Osteoblast (primary cell): ENCODE measurements at regions not wholly inside any gene's neighbourhood (a gene's known extent, or its start where the extent isn't known, plus 50 kb on each side); places are given as distances from the start of the nearest gene placed in this dataset.

Experiments used
- DNase-seq: peaks from one replicate; pipeline ENCODE4 v3.0.0; 2011; ENCODE audit warnings: low spot score, mixed read lengths; ENCODE audit not compliant: insufficient read length; ENCODE audit errors: missing footprints
- H2AFZ ChIP-seq: 2 replicates; pipeline ENCODE4 v1.6.0; 2011; ENCODE audit warnings: mild to moderate bottlenecking, low read length
- H3K27ac ChIP-seq: 2 replicates; pipeline ENCODE4 v1.5.1; 2011; ENCODE audit warnings: mild to moderate bottlenecking, low read depth, low read length, moderate library complexity
- H3K27me3 ChIP-seq: 2 replicates; pipeline ENCODE4 v1.6.0; 2012; ENCODE audit warnings: mild to moderate bottlenecking, control low read depth, inconsistent platforms, low read length, moderate library complexity; ENCODE audit not compliant: insufficient read depth
- H3K36me3 ChIP-seq: 2 replicates; pipeline ENCODE4 v1.5.1; 2011; ENCODE audit warnings: mild to moderate bottlenecking, low read length, control low read depth, moderate library complexity; ENCODE audit not compliant: insufficient read depth
- H3K4me1 ChIP-seq: 2 replicates; pipeline ENCODE4 v1.5.1; 2011; ENCODE audit warnings: mild to moderate bottlenecking, low read length, control low read depth, moderate library complexity; ENCODE audit not compliant: insufficient read depth
- H3K4me2 ChIP-seq: 2 replicates; pipeline ENCODE4 v1.6.0; 2011; ENCODE audit warnings: mild to moderate bottlenecking, low read length; ENCODE audit not compliant: insufficient read depth
- H3K4me3 ChIP-seq: fragments of 200-600 bp; sonication (generic); 3 replicates; pipeline ENCODE4 v1.5.1; 2012; ENCODE audit warnings: mild to moderate bottlenecking, low read length, inconsistent platforms; ENCODE audit not compliant: insufficient read depth
- H3K79me2 ChIP-seq: 2 replicates; pipeline ENCODE4 v1.6.0; 2012; ENCODE audit warnings: mild to moderate bottlenecking, low read length, control low read depth, inconsistent platforms; ENCODE audit not compliant: insufficient read depth
- H3K9me3 ChIP-seq: 2 replicates; pipeline ENCODE4 v1.5.1; 2011; ENCODE audit warnings: low read depth, low read length, control low read depth
- H4K20me1 ChIP-seq: 2 replicates; pipeline ENCODE4 v1.6.0; 2012; ENCODE audit warnings: mild to moderate bottlenecking, low read length, control low read depth; ENCODE audit not compliant: insufficient read depth
- CTCF ChIP-seq: IDR thresholded peaks from 2 replicates; pipeline ENCODE4 v1.5.1; 2011; ENCODE audit warnings: mild to moderate bottlenecking, low read depth, low read length, moderate library complexity; ENCODE audit errors: extremely low read depth

- no peak for DNase-seq
- H4K20me1 ChIP-seq: no peaks in the 10 kb centered on the region
- TF ChIP-seq CTCF: no peak
- H3K27ac ChIP-seq: no peak overlapping the region
- H2AFZ ChIP-seq: no peak overlapping the region
- H3K27me3 ChIP-seq: no peaks in the 10 kb centered on the region
- H3K4me3 ChIP-seq: no peak overlapping the region
- peaks cover 5% of the 10 kb centered on the region for H3K9me3 ChIP-seq
- no peaks in the 10 kb centered on the region for H3K36me3 ChIP-seq
- H3K4me1 ChIP-seq: no peaks in the 10 kb centered on the region
- H3K79me2 ChIP-seq: no peaks in the 10 kb centered on the region
- no peak overlapping the region for H3K4me2 ChIP-seq
These were observed 897.8 kb downstream of the EPHA7 start for GRCh38 chr6:92521553-92521952.

- H3K4me1 ChIP-seq: no peaks in the 10 kb centered on the region
- DNase-seq: no peak
- no peaks in the 10 kb centered on the region for H3K36me3 ChIP-seq
- no peaks in the 10 kb centered on the region for H3K79me2 ChIP-seq
- TF ChIP-seq CTCF: no peak
- no peak overlapping the region for H3K4me3 ChIP-seq
- H3K9me3 ChIP-seq: peaks cover 2% of the 10 kb centered on the region
- H3K27ac ChIP-seq: no peak overlapping the region
- H4K20me1 ChIP-seq: no peaks in the 10 kb centered on the region
- no peak overlapping the region for H2AFZ ChIP-seq
- H3K27me3 ChIP-seq: no peaks in the 10 kb centered on the region
- no peak overlapping the region for H3K4me2 ChIP-seq
These were observed 909.2 kb downstream of the EPHA7 start for GRCh38 chr6:92510137-92510536.

GRCh38 chr6:92507552-92507951 is 911.8 kb downstream of the EPHA7 start:
- no peak for DNase-seq
- no peak overlapping the region for H3K27ac ChIP-seq

GRCh38 chr6:92504509-92504908 is 914.9 kb downstream of the EPHA7 start:
- H3K79me2 ChIP-seq: no peaks in the 10 kb centered on the region
- no peaks in the 10 kb centered on the region for H3K36me3 ChIP-seq
- no peak overlapping the region for H2AFZ ChIP-seq
- H3K27ac ChIP-seq: no peak overlapping the region
- H3K4me3 ChIP-seq: no peak overlapping the region
- no peaks in the 10 kb centered on the region for H4K20me1 ChIP-seq
- H3K9me3 ChIP-seq: peaks cover 2% of the 10 kb centered on the region
- no peak for DNase-seq
- TF ChIP-seq CTCF: no peak
- H3K27me3 ChIP-seq: no peaks in the 10 kb centered on the region
- H3K4me1 ChIP-seq: no peaks in the 10 kb centered on the region
- H3K4me2 ChIP-seq: no peak overlapping the region

More at GRCh38 chr6:92507552-92507951, 911.8 kb downstream of the EPHA7 start:
- no peaks in the 10 kb centered on the region for H3K4me1 ChIP-seq
- peaks cover 2% of the 10 kb centered on the region for H3K9me3 ChIP-seq
- no peak overlapping the region for H3K4me3 ChIP-seq
- no peaks in the 10 kb centered on the region for H3K36me3 ChIP-seq
- no peaks in the 10 kb centered on the region for H3K27me3 ChIP-seq
- TF ChIP-seq CTCF: no peak
- no peaks in the 10 kb centered on the region for H4K20me1 ChIP-seq
- H2AFZ ChIP-seq: no peak overlapping the region
- no peak overlapping the region for H3K4me2 ChIP-seq
- no peaks in the 10 kb centered on the region for H3K79me2 ChIP-seq
